ENCODE measurements at regions not wholly inside any gene's neighbourhood (a gene's known extent, or its start where the extent isn't known, plus 50 kb on each side); places are given as distances from the start of the nearest gene placed in this dataset.
A peak's percentile ranks its signal among the peaks of the same experiment; 100 is the strongest.

DNA sequence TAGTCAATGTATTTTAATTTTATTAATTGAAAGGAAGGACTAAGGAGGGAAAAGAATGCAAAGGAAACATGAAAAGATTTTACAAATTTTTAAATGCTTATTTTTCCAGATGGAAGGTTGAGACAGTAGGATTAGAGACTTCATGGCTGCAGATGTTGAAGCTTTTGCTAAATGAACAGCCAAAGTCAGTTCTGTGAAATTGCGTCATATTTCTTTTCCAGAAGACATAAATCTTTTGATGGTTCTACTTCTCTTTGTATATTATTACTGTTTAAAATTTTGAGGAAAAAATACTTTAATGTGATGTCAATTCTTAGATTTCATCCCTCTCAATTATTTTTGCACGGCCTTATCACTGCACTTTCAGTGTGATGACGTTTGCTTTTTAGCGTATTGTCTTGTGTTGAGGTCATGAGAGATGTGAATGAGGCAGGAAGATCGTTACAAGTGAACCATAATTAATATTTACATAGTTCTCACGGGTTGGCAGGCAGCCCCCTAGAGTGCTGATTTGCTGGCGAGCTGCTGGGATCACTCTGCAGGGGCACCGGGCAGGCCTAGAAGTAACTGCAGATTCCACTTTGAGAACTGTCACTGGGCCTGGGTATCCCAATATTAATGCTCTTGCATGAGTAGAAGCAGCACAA, 158.1 kb downstream of the TBXT start:
- Histone ChIP-seq H3K4me3 (ENCODE audit: insufficient read depth, low read depth, low read length) (peak overlapping the region; percentile 70), H3K9me3 (ENCODE audit: insufficient read depth, low read depth, low read length) (no peaks in the 10 kb centered on the region), H3K4me1 (ENCODE audit: insufficient read depth, low read length) (peaks cover 31% of the 10 kb centered on the region), H3K4me2 (ENCODE audit: low read length) (peak overlapping the region; percentile 98), H4K20me1 (ENCODE audit: insufficient read depth, low read length) (no peaks in the 10 kb centered on the region), H3K27me3 (ENCODE audit: insufficient read depth, low read length) (no peaks in the 10 kb centered on the region), H3K9ac (ENCODE audit: low read length) (peak overlapping the region; percentile 79), H2AFZ (ENCODE audit: low read depth, low read length) (no peak overlapping the region), H3K36me3 (ENCODE audit: insufficient read depth, low read length) (no peaks in the 10 kb centered on the region), H3K27ac (ENCODE audit: low read depth, low read length) (no peak overlapping the region), H3K79me2 (ENCODE audit: insufficient read depth, low read length) (no peaks in the 10 kb centered on the region)
- DNase-seq (ENCODE audit: low read depth) (no peak), FAIRE-seq (peak; percentile 43)
- H3K9me3 Mint-ChIP-seq (ENCODE audit: unreplicated experiment), result peaks cover 9% of the 10 kb centered on the region
- H3K27me3 Mint-ChIP-seq (ENCODE audit: low read depth, unreplicated experiment), result peaks cover 52% of the 10 kb centered on the region
- H3K27ac Mint-ChIP-seq (ENCODE audit: unreplicated experiment), result no peak overlapping the region
- TF ChIP-seq EZH2 (IDR thresholded peaks at IDR 0.05; ENCODE audit: insufficient read depth, low read length), result no peak
- TF ChIP-seq, protein P1, sequence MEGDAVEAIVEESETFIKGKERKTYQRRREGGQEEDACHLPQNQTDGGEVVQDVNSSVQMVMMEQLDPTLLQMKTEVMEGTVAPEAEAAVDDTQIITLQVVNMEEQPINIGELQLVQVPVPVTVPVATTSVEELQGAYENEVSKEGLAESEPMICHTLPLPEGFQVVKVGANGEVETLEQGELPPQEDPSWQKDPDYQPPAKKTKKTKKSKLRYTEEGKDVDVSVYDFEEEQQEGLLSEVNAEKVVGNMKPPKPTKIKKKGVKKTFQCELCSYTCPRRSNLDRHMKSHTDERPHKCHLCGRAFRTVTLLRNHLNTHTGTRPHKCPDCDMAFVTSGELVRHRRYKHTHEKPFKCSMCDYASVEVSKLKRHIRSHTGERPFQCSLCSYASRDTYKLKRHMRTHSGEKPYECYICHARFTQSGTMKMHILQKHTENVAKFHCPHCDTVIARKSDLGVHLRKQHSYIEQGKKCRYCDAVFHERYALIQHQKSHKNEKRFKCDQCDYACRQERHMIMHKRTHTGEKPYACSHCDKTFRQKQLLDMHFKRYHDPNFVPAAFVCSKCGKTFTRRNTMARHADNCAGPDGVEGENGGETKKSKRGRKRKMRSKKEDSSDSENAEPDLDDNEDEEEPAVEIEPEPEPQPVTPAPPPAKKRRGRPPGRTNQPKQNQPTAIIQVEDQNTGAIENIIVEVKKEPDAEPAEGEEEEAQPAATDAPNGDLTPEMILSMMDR (IDR thresholded peaks at IDR 0.05; ENCODE audit: insufficient read depth, low read depth, low read length), result no peak
- H3K36me3 Mint-ChIP-seq (ENCODE audit: low read depth, unreplicated experiment), result no peaks in the 10 kb centered on the region
- peaks cover 21% of the 10 kb centered on the region for H3K4me1 Mint-ChIP-seq (ENCODE audit: low read depth, unreplicated experiment)
- H3K4me3 Mint-ChIP-seq (ENCODE audit: unreplicated experiment), result no peak overlapping the region

DNA sequence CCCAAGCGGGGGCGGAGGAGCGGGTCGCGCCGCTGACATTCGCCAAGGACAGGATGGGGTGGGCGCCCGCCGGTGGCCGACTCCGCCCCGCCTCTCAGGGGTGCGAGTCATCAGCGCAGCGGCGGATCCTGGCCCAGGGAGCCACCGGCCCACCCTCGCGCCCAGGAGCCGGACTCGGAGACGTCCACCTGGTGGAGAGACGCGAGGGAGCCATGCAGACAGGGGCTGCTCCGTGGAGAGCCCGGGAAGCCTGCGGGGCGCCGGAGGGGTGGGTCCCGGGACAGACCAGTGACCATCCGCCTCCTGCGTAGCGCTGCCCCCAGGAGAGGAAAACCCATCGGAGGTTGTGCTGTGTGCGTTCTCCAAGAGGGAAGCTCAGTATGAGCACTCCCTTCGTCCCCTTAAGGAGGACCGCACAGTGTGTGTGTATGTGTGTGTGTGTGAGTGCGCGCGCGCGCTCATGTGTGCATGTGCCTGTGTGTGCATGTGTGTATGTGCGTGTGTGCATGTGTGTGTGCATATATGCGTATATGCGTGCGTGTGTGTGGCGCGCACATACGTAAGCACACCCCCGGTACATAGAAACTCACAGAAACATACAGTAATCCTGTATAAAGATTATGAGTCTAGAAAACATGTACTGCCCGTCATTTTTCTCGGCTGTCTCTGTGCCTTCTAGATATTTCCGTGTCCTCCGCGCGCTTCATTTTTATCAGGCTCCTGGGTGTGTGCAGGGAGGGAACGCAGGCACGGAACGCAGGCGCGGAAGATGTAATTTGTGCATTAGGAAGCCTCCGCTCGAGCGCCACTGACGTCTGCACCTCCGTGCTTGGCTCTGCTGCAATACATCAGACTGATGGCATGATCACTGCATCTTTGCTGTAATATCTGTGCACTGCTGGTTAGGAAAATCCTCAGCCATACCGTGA, 158.9 kb downstream of the TBXT start:
- FAIRE-seq, result no peak

DNA sequence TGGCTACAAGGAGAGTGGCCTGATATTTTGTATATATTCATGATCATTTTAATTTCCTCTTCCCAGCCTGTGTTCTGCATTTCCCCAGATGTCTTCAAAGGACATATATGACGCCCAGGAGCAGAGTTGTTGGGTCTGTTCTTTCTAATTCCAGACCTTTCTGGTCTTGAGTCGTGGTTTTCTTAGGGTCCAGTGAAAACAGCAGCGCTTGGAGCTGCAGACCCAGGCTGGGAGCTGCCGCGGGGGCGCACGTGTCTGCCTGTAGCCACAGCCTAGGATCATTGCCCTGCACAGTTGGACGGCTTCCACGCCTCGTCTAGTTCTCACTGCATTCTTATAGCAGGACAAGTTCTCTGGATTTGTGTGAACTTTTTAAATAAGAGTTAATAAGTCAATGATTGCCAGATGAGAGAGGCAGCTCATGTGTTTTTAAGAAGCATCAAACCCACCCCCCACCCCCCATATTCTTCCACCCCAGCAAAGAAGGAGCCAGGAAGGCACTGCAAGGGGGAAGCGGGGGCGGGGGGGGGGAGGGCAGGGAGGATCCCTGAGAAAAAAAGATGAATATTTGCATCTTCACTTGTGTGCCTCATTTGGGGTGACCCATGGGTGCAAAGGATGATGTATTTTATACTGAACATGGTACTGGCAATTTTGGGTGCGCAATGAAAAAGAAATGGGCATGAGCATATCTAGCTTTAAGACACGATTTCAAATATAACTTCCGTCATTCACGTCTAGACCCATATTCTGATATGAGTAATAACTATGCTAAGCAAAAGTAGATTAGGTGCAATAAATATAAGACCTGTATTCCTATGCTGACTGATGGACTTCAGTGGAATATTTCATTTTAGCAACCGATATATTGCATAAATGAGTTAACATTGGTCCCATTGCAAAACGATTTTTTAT, 160.0 kb downstream of the TBXT start:
- peaks cover 9% of the 10 kb centered on the region for H3K9me3 Mint-ChIP-seq (ENCODE audit: unreplicated experiment)
- H3K27me3 Mint-ChIP-seq (ENCODE audit: low read depth, unreplicated experiment), result peaks cover 54% of the 10 kb centered on the region
- H3K27ac Mint-ChIP-seq (ENCODE audit: unreplicated experiment), result no peak overlapping the region
- peak overlapping the region; percentile 80 for H3K4me3 Mint-ChIP-seq (ENCODE audit: unreplicated experiment)
- peak overlapping the region; percentile 98 for H3K4me2 ChIP-seq (ENCODE audit: low read length)
- TF ChIP-seq EZH2 (IDR thresholded peaks at IDR 0.05; ENCODE audit: insufficient read depth, low read length), result no peak
- TF ChIP-seq, protein P1 (IDR thresholded peaks at IDR 0.05; ENCODE audit: insufficient read depth, low read depth, low read length), result no peak
- FAIRE-seq (no peak), DNase-seq (ENCODE audit: low read depth) (peak; percentile 80)
- H2AFZ ChIP-seq (ENCODE audit: low read depth, low read length), result no peak overlapping the region
- no peaks in the 10 kb centered on the region for H3K27me3 ChIP-seq (ENCODE audit: insufficient read depth, low read length)
- H3K36me3 ChIP-seq (ENCODE audit: insufficient read depth, low read length), result no peaks in the 10 kb centered on the region
- H4K20me1 ChIP-seq (ENCODE audit: insufficient read depth, low read length), result no peaks in the 10 kb centered on the region
- peak overlapping the region; percentile 86 for H3K9ac ChIP-seq (ENCODE audit: low read length)
- H3K4me3 ChIP-seq (ENCODE audit: insufficient read depth, low read depth, low read length), result peak overlapping the region; percentile 70
- peaks cover 28% of the 10 kb centered on the region for H3K4me1 Mint-ChIP-seq (ENCODE audit: low read depth, unreplicated experiment)
- no peaks in the 10 kb centered on the region for H3K79me2 ChIP-seq (ENCODE audit: insufficient read depth, low read length)
- peaks cover 31% of the 10 kb centered on the region for H3K4me1 ChIP-seq (ENCODE audit: insufficient read depth, low read length)
- H3K27ac ChIP-seq (ENCODE audit: low read depth, low read length), result no peak overlapping the region
- H3K9me3 ChIP-seq (ENCODE audit: insufficient read depth, low read depth, low read length), result no peaks in the 10 kb centered on the region
- H3K36me3 Mint-ChIP-seq (ENCODE audit: low read depth, unreplicated experiment), result no peaks in the 10 kb centered on the region

More for the DNA sequence above, 158.9 kb downstream of the TBXT start:
- peaks cover 9% of the 10 kb centered on the region for H3K9me3 Mint-ChIP-seq (ENCODE audit: unreplicated experiment)
- Histone ChIP-seq H2AFZ (ENCODE audit: low read depth, low read length) (peak overlapping the region; percentile 85), H3K9me3 (ENCODE audit: insufficient read depth, low read depth, low read length) (no peaks in the 10 kb centered on the region), H3K36me3 (ENCODE audit: insufficient read depth, low read length) (no peaks in the 10 kb centered on the region), H3K4me3 (ENCODE audit: insufficient read depth, low read depth, low read length) (peak overlapping the region; percentile 70), H3K79me2 (ENCODE audit: insufficient read depth, low read length) (no peaks in the 10 kb centered on the region), H3K27ac (ENCODE audit: low read depth, low read length) (peak overlapping the region; percentile 8), H3K4me1 (ENCODE audit: insufficient read depth, low read length) (peaks cover 31% of the 10 kb centered on the region), H4K20me1 (ENCODE audit: insufficient read depth, low read length) (no peaks in the 10 kb centered on the region), H3K4me2 (ENCODE audit: low read length) (peak overlapping the region; percentile 98), H3K27me3 (ENCODE audit: insufficient read depth, low read length) (no peaks in the 10 kb centered on the region), H3K9ac (ENCODE audit: low read length) (peak overlapping the region; percentile 79)
- H3K27me3 Mint-ChIP-seq (ENCODE audit: low read depth, unreplicated experiment), result peaks cover 52% of the 10 kb centered on the region
- no peak overlapping the region for H3K27ac Mint-ChIP-seq (ENCODE audit: unreplicated experiment)
- TF ChIP-seq EZH2 (IDR thresholded peaks at IDR 0.05; ENCODE audit: insufficient read depth, low read length), result no peak
- peak; percentile 70 for DNase-seq (ENCODE audit: low read depth)
- H3K4me3 Mint-ChIP-seq (ENCODE audit: unreplicated experiment), result peak overlapping the region; percentile 80
- no peaks in the 10 kb centered on the region for H3K36me3 Mint-ChIP-seq (ENCODE audit: low read depth, unreplicated experiment)
- peaks cover 21% of the 10 kb centered on the region for H3K4me1 Mint-ChIP-seq (ENCODE audit: low read depth, unreplicated experiment)
